NCI-H510A treated with DMSO at 0.1 percent for 48 hours (cell line): ENCODE measurements at regions not wholly inside any gene's neighbourhood (a gene's known extent, or its start where the extent isn't known, plus 50 kb on each side); places are given as distances from the start of the nearest gene placed in this dataset.
"Not testable (repeated sequence)": the region's sequence is repeated elsewhere in the genome, so short reads cannot be mapped to it uniquely, and the experiment has no call there.

Experiments
- DNase-seq: peaks from one replicate; lab custom pipeline; 2025; lab: John Stamatoyannopoulos, UW

- no peak for DNase-seq
These were observed 488.7 kb upstream of the CYLC2 start for GRCh38 chr9:102506406-102506805.

GRCh38 chr9:102499468-102499867 lies 495.7 kb upstream of the CYLC2 start:
- no peak for DNase-seq

- no peak for DNase-seq
These were observed 497.4 kb upstream of the CYLC2 start for GRCh38 chr9:102497709-102498108.

GRCh38 chr9:102486976-102487375 lies 508.2 kb upstream of the CYLC2 start:
- DNase-seq, result not testable (repeated sequence)

- DNase-seq, result no peak
These were observed 511.5 kb upstream of the CYLC2 start for GRCh38 chr9:102483651-102484050.

- no peak for DNase-seq
These were observed 512.4 kb upstream of the CYLC2 start for GRCh38 chr9:102482776-102483175.

- DNase-seq, result no peak
These were observed 515.9 kb upstream of the CYLC2 start for GRCh38 chr9:102479191-102479590.

- DNase-seq, result no peak
These were observed 520.8 kb upstream of the CYLC2 start for GRCh38 chr9:102474357-102474756.

- not testable (repeated sequence) for DNase-seq
These were observed 525.7 kb upstream of the CYLC2 start for GRCh38 chr9:102469430-102469829.

- DNase-seq, result no peak
These were observed 533.8 kb upstream of the CYLC2 start for GRCh38 chr9:102461156-102461819.

GRCh38 chr9:102459828-102460227 lies 535.3 kb upstream of the CYLC2 start:
- no peak for DNase-seq

- no peak for DNase-seq
These were observed 538.6 kb upstream of the CYLC2 start for GRCh38 chr9:102456562-102456961.

- no peak for DNase-seq
These were observed 549.2 kb upstream of the CYLC2 start for GRCh38 chr9:102445906-102446305.

- DNase-seq, result no peak
These were observed 549.9 kb upstream of the CYLC2 start for GRCh38 chr9:102445181-102445747.

- DNase-seq, result no peak
These were observed 555.5 kb upstream of the CYLC2 start for GRCh38 chr9:102439583-102439982.

- not testable (repeated sequence) for DNase-seq
These were observed 558.5 kb upstream of the CYLC2 start for GRCh38 chr9:102436599-102436998.

- no peak for DNase-seq
These were observed 559.7 kb upstream of the CYLC2 start for GRCh38 chr9:102435427-102435826.

GRCh38 chr9:102434545-102434944 lies 560.6 kb upstream of the CYLC2 start:
- DNase-seq, result no peak

GRCh38 chr9:102428305-102428704 lies 566.8 kb upstream of the CYLC2 start:
- DNase-seq, result no peak

- DNase-seq, result not testable (repeated sequence)
These were observed 578.9 kb upstream of the CYLC2 start for GRCh38 chr9:102416251-102416650.

GRCh38 chr9:102405218-102405867 lies 589.8 kb upstream of the CYLC2 start:
- DNase-seq, result no peak

- no peak for DNase-seq
These were observed 591.6 kb upstream of the CYLC2 start for GRCh38 chr9:102403514-102403913.

- no peak for DNase-seq
These were observed 596.9 kb upstream of the CYLC2 start for GRCh38 chr9:102398205-102398604.
